NCI-H2029 treated with DMSO at 0.1 percent for 48 hours (cell line): ENCODE measurements at regions not wholly inside any gene's neighbourhood (a gene's known extent, or its start where the extent isn't known, plus 50 kb on each side); places are given as distances from the start of the nearest gene placed in this dataset.

Experiments
- DNase-seq: peaks from one replicate; lab custom pipeline; 2025; lab: John Stamatoyannopoulos, UW

DNA sequence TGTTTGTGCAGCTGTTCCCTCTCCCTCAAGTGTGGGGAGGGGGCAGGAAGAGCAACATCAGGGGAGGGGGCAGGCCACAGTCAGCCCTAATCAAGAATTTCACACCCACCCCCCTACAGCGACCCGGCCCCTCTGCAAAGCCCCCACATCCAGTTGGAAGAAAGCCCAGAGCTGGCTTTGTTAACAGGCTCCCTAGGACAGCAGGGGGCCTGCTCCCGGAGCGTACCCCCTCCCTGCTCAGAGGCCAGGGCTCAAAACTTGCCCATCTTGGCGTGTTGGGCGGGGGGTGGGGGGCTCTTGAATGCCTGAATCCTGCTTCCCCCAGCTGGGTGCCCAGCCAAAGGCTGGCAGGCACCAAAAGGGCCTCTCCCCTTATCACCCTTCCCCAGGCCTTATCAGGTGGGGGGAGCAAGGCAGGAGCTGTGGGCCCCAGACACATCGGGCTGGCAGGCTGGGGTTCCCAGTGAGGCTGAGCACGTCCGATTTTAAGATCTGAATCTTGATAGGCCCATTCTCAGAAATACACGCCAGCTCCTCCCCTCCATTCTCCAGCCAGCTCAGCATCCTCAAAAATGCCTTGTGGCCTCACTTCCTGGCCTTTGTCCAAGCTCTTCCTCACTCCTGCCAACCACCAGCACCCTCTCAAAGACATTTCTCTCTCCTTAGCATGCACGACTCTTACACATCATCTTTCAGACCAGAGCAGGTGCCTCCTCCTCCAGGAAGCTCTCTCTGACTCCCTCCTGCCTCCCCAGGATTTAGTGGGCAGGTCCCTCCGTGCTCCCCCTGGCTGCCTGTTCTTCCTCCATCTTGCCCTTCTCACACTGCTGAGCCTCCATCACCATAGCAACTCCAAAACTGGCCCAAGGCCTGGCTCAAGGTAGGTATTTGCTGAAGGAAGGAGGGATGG lies 384.8 kb downstream of the MN1 start:
- no peak for DNase-seq

DNA sequence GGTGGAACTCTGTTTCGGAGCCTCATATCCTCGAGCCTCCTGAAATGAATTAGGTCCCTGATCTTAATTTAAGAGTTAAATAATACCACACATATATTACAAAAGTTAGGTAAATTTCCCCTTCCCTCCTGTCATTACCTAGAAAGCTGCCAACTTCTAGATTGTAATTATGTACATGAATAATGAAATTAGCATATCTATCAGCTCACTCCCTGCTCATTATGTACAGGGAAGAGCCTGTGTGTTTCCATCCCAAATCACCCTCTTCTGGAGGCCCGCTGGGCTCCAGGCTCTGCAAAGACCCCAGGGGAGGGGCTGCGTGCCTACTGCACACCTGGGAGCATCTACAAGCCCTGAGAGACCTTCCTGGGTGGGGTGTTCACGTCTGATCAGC lies 384.1 kb downstream of the MN1 start:
- DNase-seq: no peak

DNA sequence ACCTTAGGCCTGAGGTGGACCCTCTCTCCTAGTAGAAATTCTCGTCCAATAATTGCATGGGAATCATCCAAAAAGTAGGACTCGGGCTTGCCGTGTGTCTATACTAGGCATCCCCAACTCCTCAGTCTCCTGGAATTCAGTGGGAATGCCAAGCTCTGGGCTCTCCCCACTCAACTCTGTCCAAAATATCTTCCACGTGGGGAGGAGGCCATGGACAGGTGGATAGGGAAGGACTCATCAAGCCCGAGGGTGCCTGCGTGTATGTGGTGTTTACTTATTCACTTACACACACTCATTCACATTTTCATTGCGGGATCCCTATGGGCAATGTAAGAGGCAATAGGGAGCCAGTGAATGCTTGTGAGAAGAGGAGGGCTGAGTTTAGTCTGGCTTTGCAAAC lies 383.3 kb downstream of the MN1 start:
- DNase-seq: no peak

DNA sequence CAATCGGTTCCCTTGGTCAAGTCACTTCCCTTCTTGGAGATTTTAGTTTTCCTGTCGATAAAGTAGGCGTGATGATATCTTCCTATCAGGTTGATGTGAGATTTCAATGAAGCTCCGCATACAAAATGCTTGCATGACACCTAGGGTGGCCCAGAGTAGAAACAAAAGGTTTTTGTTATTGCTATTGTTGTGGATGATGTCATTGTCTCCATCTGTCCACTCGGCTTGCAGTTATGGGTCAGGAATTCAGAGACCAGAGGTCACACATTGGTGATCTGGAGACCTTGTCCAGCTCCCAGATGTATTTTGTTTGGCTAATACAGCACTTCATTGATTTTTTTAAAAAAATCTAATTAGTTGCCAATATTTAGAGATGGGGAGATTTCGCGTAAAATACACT lies 382.1 kb downstream of the MN1 start:
- DNase-seq: no peak

DNA sequence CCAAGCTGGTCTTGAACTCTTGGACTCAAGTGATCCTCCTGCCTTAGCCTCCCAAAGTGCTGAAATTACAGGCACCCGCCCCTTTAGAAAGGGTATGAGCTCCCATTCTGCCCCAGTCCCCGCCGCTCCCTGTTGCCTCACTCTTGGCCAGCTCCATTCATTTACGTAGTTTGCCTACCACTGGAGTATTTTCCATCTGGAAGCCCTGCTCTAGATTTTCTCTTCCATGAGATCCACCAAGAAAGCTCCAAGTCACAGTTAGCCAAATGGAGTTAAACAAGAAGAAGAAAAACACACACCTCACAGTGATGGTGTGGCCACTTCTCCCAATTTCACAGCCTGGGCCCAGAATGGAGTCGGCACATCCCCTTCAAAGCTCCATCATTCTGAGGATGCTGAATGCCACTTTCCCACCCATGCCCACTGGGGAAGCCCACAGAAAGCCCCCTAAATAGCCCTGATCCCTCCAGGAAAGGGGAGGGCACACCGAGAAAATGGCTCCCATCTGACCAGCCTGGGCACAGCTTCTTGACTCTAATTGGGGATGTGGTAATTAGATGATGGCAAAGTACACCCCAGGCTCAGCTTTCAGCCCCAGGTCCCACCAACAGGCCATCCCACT lies 381.2 kb downstream of the MN1 start:
- DNase-seq: no peak

DNA sequence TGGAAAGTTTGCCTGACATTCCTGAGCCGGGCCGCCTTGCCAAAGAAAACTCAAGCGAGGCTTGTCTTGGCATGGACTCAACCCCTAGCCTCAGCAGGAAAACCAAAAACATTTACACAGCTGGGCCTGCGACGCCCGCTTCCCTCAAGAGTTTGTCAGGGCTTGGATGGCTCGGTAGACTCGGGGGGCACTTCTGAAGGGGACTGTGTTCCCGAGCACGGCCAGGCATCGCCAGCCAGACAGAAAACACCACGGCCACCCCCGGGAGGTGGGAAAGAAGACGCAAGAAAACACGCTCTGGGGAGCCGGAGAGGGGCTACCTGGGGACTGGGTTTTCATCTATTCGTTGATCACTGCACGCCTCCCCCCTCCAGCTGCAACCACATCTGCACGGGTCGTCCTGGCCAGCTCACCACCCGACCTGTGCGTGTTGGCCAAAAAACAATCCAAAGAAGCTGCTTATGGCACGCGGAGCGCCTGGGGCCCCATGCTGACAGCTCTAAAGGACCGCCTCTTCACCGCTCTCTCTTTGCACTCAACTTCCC lies 380.7 kb downstream of the MN1 start:
- no peak for DNase-seq

DNA sequence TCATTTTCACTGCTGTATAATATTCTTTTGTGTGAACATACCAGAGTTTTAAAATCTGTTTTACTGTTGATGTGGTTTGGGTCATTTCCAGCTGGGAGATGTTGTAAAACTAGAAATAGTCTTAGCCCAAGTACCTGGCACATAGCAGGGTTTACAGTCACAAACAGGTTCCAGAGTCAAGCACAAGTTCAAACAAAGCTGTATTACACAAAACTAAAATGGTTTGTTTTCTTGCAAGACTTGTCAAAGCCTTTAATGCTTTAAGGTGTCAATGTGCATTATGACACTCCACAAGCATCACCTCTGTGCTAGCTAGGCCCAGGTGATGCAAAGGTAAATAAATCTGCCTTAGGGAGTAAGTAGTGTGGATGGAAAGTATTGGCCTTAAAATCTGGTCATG lies 379.1 kb downstream of the MN1 start:
- DNase-seq: no peak

DNA sequence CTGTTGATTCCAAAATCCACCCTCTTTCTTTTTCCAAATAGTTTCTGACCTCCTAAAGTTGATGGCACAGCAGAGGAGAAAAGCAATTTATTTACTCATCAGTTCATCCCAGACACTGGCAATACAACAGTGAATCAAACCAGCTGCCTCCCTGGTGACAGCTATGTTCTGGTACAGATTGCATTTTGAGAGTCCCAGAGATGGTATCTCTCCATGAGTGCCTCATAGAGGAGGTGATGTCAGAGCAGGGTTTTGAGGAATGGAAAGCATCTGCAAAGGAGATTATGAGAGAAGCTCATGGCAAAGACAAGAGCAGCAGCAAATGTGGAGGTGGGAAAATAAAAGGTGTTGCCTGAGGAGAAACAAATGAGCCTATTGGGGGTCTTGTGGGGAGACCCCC lies 377.2 kb downstream of the MN1 start:
- no peak for DNase-seq

DNA sequence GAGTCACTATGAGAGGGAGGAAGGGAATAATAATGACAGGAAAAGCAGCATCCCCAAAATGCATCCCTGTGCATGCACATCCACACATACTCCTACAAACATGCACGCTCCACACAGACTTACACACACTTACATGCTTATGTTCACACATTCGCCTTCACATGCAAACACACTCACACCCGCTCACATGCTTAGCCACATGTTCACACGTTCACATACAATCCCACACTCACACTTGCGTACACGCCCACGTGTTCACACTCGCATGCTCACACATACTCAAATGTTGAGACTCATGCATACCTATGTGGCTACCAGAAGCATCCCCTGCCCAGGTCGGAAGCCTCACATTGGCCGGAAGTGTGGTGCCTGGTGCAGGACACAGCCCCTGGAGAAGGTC lies 372.1 kb downstream of the MN1 start:
- no peak for DNase-seq

DNA sequence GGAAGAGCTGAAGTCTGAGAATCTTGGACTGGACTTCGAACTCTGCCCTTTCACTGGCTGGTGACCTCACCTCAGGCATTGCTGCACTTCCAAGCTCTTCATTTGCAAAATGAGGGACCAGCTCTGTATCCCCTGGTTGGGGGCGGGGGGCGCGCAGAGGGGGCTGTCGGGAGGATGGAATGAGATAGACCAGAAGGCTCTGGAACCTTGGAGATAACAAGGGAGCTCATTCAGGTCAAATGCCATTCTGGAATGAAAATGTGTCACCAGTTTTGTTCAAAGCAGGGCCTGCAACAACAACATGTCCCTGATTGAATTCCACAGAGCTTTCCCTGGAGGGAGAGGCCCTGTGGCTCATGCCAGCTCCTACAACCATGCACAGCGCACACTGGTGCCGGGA lies 370.5 kb downstream of the MN1 start:
- DNase-seq: no peak

DNA sequence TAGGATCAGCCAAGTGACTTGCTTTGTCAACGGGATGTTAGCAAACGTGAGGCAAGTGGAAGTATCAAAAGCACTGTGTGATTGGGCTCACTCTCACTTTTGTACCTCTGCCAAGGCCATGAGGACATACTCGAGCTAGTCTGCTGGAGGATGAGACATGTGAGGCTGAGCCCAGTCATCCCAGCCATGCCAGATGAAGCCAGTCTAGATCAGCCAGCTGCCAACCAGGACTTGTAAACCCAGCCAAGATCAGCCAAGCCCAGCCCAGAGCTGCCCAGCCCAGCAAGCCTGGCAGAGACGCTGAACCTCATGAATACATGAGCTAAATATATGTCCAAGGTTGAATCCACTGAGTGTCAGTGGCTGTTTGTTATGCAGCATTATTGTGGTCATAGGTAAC lies 369.7 kb downstream of the MN1 start:
- no peak for DNase-seq

DNA sequence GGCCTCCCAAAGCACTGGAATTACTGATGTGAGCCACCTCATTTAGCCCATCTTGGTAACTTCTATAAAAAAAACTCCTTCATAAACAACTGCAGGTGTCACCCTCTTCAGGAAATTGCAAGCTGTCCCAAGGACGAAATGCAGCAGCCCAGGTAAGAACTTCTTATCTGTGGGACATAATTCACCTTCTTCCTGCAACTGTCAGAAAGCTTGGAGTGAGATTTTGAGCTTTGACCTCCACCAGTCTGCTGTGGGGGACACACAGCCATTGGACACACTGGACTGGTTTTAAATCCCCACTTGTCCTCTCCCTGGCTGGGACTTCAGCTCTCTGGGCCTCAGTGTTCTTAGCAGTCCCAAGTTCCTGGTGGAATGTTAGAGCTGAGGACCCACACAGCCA lies 368.5 kb downstream of the MN1 start:
- no peak for DNase-seq

DNA sequence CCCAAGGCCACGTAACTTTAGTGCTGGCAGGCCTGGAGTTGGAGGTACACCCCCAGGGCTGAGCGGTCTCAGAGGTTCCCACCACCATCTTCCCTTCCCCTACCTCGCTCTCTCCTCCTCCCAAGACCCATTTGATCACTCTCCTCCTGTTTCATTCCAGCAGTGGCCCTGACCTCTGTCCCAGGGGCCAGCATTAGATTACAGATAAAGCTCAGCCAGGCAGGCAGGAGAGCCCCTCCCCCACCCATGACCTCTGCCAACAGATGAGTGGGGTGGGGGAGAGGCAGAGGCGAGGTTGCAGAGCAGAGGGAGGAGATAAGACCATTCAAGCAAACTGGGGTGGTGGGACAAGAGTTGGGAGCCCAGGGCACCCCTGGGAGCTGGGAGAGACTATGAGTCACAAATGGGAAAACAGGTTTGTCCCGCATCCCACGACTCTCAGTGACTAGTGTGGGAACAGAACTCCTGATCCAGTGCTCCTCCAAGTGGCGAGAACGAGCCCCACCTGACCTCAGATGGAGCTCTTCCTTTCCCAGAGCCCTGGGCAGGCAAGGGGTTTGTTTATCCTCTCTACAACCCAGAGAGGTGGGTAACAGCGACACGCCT lies 367.9 kb downstream of the MN1 start:
- no peak for DNase-seq

DNA sequence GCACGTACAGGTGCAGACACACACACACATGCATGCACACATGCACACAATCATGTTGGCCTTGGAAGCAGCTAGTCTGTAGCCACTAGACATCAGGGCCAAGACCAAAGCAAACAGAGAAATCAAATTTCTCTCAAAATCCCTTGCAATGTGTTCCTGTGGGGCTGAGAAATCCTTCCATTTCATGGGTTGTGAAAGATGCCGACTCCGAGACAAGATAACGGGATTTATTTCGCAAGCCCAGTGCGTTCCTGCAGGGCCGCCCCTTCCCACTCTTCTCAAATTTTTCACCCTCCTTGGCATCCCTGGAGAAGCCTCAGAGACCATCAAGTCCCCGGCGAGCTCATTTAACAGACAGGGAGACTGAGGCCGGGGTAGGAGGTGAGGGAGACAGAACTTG lies 366.7 kb downstream of the MN1 start:
- DNase-seq: no peak

DNA sequence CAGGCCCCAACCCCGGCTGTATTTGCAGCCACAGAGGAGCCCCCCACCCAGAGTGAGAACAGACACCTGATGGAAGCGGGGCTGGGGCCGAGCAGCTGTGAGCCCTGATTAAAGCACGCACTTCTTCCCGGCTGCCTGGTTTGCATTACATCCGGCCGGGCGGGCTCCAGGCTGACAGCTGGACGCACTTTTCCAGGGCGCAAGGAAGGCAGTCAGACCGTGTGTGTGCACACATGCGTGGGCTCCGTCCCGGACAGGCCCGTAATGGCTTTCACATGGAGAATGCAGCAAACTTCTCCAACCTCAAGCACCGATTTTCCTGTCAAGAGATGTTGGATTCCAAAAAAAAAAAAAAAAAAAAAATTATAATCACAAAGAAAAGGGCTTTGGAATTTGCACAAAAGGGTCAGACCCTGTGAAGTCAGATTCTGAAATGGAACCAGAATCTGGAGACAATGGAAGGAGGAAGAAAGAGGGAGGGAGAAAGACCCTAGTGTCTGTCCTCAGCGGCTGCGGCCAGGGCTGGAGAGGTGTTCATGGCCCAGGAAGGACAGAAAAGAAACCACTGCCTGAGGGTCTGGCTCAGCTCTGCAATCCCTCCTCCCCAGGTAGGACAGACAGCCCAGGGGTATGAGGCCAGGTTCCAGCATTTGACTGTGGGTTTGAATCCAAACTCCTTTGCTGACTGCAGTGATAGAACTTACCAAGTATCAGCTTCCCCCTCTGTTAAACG lies 365.5 kb downstream of the MN1 start:
- DNase-seq: no peak

DNA sequence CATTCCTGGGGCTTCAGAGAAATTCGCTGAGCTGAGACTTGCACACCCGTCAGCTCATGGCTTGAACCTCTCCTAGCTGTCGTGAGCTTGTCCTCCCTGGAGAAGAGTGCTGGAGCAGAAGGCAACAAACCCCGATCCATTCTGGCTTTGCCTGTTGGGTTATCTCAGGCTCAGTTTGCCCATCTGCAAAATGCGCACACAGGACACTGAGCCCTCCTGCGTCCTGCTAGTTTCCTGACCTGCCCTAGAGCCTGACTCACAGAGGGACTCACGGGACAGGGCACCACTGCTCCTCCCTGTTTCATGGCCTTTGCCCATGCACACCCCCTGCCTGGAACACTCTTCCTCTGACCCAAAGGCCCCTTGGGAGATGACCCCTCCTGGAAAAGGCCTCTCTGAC lies 365.0 kb downstream of the MN1 start:
- no peak for DNase-seq

DNA sequence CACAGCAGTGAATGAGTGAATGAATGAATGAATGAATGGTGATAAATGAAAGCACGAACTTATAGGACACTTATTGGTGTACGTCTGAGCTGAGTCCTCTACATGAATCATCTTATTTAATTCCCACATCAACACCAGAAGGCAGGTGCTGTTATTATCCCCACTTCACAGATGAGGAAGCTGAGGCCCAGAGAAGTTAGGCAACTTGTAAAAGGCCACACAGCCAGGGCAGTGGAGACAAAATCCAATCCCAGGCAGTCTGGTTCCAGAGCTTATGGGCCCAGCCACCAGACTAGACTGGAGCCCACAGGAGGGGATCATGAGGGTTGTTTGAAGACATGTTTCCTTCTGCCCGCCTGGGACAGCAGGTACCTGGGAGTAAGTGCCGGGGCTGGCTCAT lies 364.0 kb downstream of the MN1 start:
- no peak for DNase-seq

DNA sequence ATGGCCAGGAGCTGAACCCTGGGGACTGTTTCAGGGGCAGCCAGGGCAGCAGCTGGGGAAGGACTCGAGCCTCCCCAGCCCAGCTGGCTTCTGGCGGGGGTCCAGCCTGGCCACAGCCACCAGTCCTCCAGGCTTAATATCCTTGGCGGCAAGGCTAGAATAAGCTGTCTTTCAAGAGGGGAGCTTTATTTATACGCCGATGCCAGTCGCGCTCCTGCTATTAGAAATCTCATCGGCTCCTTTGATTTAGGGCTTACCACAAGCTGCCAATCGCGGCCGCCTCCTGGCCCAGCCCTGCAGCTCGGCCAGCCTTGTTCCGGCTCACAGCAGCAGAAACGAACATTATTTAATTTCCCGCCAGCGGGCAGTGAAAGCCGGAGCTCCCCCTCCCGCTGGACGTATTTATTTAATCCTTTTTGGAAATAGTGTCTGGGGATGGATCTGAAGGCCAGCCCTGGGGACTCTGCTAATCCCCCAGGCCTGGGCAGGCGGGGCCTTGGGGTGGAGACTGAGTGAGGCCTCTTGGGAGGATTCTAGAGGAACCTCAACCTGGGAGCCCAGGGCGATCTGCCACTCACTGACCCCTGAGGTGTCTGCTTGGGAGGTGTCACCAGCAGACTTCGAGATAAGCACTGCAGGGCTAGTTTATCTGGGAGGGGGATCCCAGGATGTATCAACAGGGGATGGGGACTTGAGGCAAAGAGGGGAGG lies 363.1 kb downstream of the MN1 start:
- DNase-seq: no peak

DNA sequence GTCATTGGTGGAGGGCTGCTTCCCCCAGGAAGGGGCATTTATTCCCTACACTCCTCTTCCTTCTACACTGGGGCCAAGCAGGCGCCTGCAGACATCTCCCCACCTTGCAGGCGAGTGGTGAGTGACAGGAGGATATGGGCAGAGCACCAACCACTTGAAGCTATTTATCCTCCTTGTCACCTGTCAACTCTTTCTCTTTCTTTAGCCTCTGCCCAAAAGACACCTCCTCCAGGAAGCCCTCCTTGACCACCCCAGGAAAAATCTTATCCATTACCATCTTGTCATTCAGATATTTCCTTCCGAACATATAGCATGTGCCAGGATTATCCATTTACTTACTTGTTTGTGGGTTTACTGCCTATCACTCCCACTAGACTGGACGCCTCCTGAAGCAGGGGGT lies 362.4 kb downstream of the MN1 start:
- no peak for DNase-seq

DNA sequence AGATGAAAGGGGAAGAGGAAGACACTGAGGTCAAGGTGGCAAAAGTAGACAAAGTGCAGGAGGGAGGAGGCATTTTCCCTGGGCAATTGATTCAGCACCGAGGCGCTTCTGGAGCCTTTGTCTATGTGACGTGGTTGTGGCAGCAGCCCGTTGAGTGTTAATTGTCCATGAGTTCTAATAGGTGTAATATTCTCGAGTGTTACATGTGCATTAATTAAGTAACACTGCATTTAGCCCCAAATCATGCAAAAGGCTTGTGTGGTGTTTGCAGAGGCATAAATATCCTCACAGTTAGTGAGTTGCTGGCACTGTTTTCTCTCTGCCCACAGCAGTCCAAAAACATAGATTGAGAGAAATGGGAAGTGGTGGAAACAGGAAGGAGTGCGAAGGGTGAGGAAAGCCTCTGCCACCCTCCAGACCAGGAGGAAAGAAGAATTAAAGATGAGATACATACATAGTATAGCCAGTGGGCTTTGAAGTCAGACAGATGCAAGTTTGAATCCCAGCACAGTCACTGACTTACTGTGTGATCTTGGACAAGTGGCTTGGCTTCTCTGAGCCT lies 361.2 kb downstream of the MN1 start:
- no peak for DNase-seq

DNA sequence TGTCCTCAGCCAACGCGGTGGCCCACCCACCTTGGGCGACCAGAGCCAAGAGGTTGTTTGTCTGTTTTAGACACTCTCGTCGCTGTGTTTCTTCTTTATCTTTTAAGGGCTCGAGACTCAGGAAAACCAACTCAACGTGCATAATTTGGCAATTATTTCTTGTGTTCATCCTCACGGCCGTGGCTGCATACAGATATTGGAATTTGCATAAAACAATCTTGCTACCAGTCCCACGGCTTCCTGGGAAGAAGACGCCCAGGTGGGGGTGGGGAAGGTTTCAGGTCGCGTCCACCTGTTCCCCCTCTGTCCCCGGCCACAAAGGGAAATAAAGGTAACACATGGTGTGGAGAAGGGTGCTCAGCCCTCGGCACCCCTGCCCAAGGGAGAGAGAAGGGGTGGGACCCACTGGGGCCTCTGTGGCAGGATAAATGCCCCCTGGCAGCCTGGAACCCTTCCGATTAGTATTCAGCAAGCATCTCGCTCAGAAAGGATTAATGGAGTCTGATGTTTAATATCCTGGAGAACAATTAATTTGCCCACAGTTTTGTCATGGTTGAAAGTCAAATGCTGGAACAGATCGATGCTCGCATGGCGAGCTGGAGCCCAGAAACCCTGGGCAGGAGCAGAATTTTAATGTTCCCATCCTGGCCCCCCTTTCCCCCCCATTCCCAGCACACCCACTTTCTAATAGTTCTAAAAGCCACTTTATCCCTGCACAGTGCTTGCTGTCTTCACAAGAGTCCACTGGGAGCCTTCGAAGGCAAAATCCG lies 359.7 kb downstream of the MN1 start:
- no peak for DNase-seq
